Kidney epithelial cell (primary cell): ENCODE measurements at regions not wholly inside any gene's neighbourhood (a gene's known extent, or its start where the extent isn't known, plus 50 kb on each side); places are given as distances from the start of the nearest gene placed in this dataset.

Experiments used
- DNase-seq: peaks from one replicate; pipeline ENCODE4 v3.0.0-alpha.2; 2010; ENCODE audit warnings: low read depth
- H3K27me3 ChIP-seq: 2 replicates; pipeline ENCODE4 v1.6.0; 2011; ENCODE audit warnings: low read length; ENCODE audit not compliant: control insufficient read depth, insufficient read depth
- H3K36me3 ChIP-seq: 2 replicates; pipeline ENCODE4 v1.5.1; 2011; ENCODE audit warnings: low read length; ENCODE audit not compliant: control insufficient read depth, insufficient read depth
- H3K4me3 ChIP-seq: 2 replicates; pipeline ENCODE4 v1.5.1; 2011; ENCODE audit warnings: low read depth, mild to moderate bottlenecking, control low read depth, low read length
- TF ChIP-seq, protein P1 (sequence below): IDR thresholded peaks from 2 replicates; pipeline ENCODE4 v1.5.1; 2011; ENCODE audit warnings: mild to moderate bottlenecking, moderate library complexity, low read length, control low read depth, inconsistent platforms; ENCODE audit not compliant: insufficient read depth, poor library complexity, severe bottlenecking

GRCh38 chr3:64351713-64352638, 126.7 kb upstream of the PRICKLE2 start:
- no peak for DNase-seq
- TF ChIP-seq, protein P1, sequence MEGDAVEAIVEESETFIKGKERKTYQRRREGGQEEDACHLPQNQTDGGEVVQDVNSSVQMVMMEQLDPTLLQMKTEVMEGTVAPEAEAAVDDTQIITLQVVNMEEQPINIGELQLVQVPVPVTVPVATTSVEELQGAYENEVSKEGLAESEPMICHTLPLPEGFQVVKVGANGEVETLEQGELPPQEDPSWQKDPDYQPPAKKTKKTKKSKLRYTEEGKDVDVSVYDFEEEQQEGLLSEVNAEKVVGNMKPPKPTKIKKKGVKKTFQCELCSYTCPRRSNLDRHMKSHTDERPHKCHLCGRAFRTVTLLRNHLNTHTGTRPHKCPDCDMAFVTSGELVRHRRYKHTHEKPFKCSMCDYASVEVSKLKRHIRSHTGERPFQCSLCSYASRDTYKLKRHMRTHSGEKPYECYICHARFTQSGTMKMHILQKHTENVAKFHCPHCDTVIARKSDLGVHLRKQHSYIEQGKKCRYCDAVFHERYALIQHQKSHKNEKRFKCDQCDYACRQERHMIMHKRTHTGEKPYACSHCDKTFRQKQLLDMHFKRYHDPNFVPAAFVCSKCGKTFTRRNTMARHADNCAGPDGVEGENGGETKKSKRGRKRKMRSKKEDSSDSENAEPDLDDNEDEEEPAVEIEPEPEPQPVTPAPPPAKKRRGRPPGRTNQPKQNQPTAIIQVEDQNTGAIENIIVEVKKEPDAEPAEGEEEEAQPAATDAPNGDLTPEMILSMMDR: no peak
- H3K4me3 ChIP-seq: no peak overlapping the region

GRCh38 chr3:64349551-64349950, 124.3 kb upstream of the PRICKLE2 start:
- TF ChIP-seq, protein P1: no peak
- no peaks in the 10 kb centered on the region for H3K27me3 ChIP-seq
- DNase-seq: no peak

More at GRCh38 chr3:64351713-64352638, 126.7 kb upstream of the PRICKLE2 start:
- Histone ChIP-seq H3K27me3 (no peaks in the 10 kb centered on the region), H3K36me3 (no peaks in the 10 kb centered on the region)

DNA sequence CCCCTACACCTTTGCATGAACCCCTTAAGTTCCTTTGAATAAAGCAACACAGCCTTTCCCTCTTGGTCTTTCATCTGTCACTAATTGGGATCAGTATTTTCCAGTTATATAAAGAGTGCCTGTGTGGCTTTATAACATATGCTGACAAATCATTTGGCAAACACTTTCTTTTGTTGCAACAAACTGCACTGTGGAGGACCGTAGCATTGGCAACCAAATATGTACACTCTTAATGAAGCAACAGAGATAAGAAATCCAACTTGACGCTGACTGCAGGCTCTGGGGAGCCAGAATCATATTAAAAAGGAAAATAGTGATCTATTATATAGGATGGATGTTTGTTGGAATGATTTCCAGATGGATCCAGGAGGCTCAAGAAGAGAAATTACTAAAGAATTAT, 120.1 kb upstream of the PRICKLE2 start:
- TF ChIP-seq, protein P1: no peak
- H3K4me3 ChIP-seq: no peak overlapping the region
- DNase-seq: no peak
- H3K36me3 ChIP-seq: no peaks in the 10 kb centered on the region
- H3K27me3 ChIP-seq: no peaks in the 10 kb centered on the region

More at GRCh38 chr3:64349551-64349950, 124.3 kb upstream of the PRICKLE2 start:
- no peaks in the 10 kb centered on the region for H3K36me3 ChIP-seq
- H3K4me3 ChIP-seq: no peak overlapping the region

GRCh38 chr3:64344721-64345207, 119.5 kb upstream of the PRICKLE2 start:
- TF ChIP-seq, protein P1: no peak
- H3K27me3 ChIP-seq: no peaks in the 10 kb centered on the region
- DNase-seq: peak; percentile 63
- no peaks in the 10 kb centered on the region for H3K36me3 ChIP-seq
- no peak overlapping the region for H3K4me3 ChIP-seq

DNA sequence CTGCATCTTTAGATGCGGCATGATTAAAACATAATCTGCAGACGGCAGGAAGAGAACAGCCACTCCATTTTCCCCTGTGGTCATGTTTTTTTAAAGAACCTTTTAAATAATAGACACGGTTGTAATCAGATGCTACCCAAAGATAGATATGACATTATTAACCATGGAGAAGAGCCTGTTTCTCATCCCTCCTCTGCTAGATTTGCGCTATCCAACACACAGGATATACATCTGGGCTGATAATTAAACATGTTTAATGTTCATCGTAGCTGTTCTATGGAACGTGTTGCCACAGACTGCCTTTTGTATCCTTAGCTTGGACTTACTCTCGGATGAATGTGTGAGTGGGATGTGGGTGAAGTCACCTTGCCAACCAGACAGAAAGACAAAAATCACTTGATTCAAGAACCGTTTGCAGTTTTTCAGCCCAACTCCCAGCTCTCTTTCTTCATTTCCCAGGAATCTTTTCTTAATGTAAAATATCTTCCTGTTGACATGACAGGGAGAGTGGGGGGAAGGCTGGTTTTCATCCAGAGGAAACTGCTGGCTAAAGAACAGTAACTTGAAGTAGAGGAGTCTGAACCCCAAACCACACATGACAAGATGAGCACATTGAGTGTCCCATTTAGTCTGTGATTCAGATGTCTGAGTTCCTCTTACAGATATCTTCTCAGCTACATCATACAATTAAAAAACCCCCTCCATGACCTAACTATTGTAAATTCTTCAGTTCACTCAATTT, 118.6 kb upstream of the PRICKLE2 start:
- no peak for DNase-seq
- Histone ChIP-seq H3K4me3 (no peak overlapping the region), H3K36me3 (no peaks in the 10 kb centered on the region), H3K27me3 (no peaks in the 10 kb centered on the region)
- TF ChIP-seq, protein P1: no peak
